GM12892 (cell line): ENCODE measurements at regions not wholly inside any gene's neighbourhood (a gene's known extent, or its start where the extent isn't known, plus 50 kb on each side); places are given as distances from the start of the nearest gene placed in this dataset.

Experiments
- POLR2A ChIP-seq: IDR thresholded peaks from 2 replicates; pipeline ENCODE4 v1.6.1; 2011; ENCODE audit warnings: low read depth, low read length, control low read depth
- TAF1 ChIP-seq: IDR thresholded peaks from 2 replicates; pipeline ENCODE4 v1.6.1; 2011; ENCODE audit warnings: low read depth, mild to moderate bottlenecking, control low read depth, low read length, borderline replicate concordance

DNA sequence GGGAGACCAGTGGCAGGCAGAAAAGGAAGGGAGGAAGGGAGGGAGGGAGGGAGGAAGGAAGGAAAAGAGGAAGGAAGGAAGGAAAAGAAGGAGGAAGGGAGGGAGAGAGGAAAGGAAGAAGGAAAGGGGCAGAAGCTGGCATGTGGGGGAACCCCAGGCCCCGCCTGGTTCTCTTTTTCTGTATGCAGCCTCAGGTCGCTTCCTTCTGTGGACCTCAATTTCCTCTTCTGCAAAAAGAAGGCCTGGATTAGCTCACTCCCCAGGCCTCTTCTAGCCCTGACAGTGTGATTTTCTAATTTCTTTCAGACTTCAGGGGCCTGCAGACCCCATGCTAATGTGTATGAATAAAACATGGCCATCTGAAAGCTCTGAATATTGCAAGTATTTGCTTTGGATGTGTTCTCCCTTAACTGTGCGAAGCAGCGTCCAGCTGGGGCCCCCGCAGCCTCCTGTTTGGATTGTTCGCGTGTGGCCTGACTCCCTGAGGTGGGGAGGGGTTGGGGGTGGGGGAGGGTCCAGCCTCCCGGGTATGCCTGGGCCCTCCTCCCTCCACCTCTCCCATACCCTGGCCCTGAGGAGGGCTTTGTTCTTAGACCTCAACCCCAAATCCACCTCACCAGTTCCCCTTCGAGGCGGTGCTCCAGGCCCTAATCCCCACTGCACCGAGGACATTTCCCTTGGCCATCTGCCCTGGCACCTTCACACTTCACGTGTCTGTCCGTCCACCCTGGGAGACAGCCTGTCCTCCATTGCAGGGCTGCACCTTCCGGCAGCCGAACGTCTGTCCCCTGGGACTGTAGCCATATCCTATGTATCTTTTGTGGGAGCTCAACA, 199.9 kb upstream of the ATP6AP2 start:
- TF ChIP-seq POLR2A, result no peak
- no peak for TF ChIP-seq TAF1
